HG02678 (cell line): ENCODE measurements at regions not wholly inside any gene's neighbourhood (a gene's known extent, or its start where the extent isn't known, plus 50 kb on each side); places are given as distances from the start of the nearest gene placed in this dataset.

ENCODE experiments used
- ATAC-seq: cut with Tn5 transposase; IDR thresholded peaks from one replicate; pipeline ENCODE4 v1.9.1; 2021; ENCODE audit warnings: mild to moderate bottlenecking, moderate library complexity; ENCODE audit not compliant: unreplicated experiment

GRCh38 chr10:111784946-111785465 is 398.6 kb downstream of the GPAM start:
- no peak for ATAC-seq

GRCh38 chr10:111785921-111786320 is 397.6 kb downstream of the GPAM start:
- no peak for ATAC-seq

- no peak for ATAC-seq
These were observed 393.7 kb downstream of the GPAM start for GRCh38 chr10:111789821-111790220.

GRCh38 chr10:111801841-111802240 is 381.7 kb downstream of the GPAM start:
- ATAC-seq = no peak

- no peak for ATAC-seq
These were observed 378.8 kb downstream of the GPAM start for GRCh38 chr10:111804781-111805180.

GRCh38 chr10:111811517-111811916 is 372.0 kb downstream of the GPAM start:
- no peak for ATAC-seq

- no peak for ATAC-seq
These were observed 363.1 kb downstream of the GPAM start for GRCh38 chr10:111820471-111820870.

GRCh38 chr10:111821871-111822270 is 361.7 kb downstream of the GPAM start:
- no peak for ATAC-seq

GRCh38 chr10:111822661-111823060 is 360.9 kb downstream of the GPAM start:
- ATAC-seq = no peak

GRCh38 chr10:111824128-111824527 is 359.4 kb downstream of the GPAM start:
- ATAC-seq = no peak

- no peak for ATAC-seq
These were observed 353.2 kb downstream of the GPAM start for GRCh38 chr10:111830359-111830758.

- no peak for ATAC-seq
These were observed 352.5 kb downstream of the GPAM start for GRCh38 chr10:111831058-111831457.

GRCh38 chr10:111833251-111833650 is 350.3 kb downstream of the GPAM start:
- no peak for ATAC-seq

GRCh38 chr10:111835574-111835973 is 348.0 kb downstream of the GPAM start:
- no peak for ATAC-seq

- no peak for ATAC-seq
These were observed 347.5 kb downstream of the GPAM start for GRCh38 chr10:111836064-111836463.

GRCh38 chr10:111836571-111836970 is 347.0 kb downstream of the GPAM start:
- ATAC-seq = no peak

- no peak for ATAC-seq
These were observed 346.5 kb downstream of the GPAM start for GRCh38 chr10:111837086-111837485.

GRCh38 chr10:111837985-111838384 is 345.6 kb downstream of the GPAM start:
- ATAC-seq = no peak

- no peak for ATAC-seq
These were observed 343.0 kb downstream of the GPAM start for GRCh38 chr10:111840546-111840945.

- ATAC-seq = no peak
These were observed 330.8 kb downstream of the GPAM start for GRCh38 chr10:111852801-111853200.

GRCh38 chr10:111856631-111857030 is 326.9 kb downstream of the GPAM start:
- ATAC-seq = no peak

- ATAC-seq = no peak
These were observed 318.0 kb downstream of the GPAM start for GRCh38 chr10:111865550-111865949.

GRCh38 chr10:111871458-111871857 is 312.1 kb downstream of the GPAM start:
- ATAC-seq = no peak

GRCh38 chr10:111872591-111872990 is 311.0 kb downstream of the GPAM start:
- no peak for ATAC-seq
